K562 (cell line): ENCODE measurements at regions not wholly inside any gene's neighbourhood (a gene's known extent, or its start where the extent isn't known, plus 50 kb on each side); places are given as distances from the start of the nearest gene placed in this dataset.

Experiments used
- ATAC-seq: fragments of 200-7000 bp; cut with Tn5 transposase; 3 replicates; pipeline ENCODE4 v1.9.1; 2020; ENCODE audit warnings: moderate library complexity
- BruUV-seq: library from RNA; stranded (reverse); fragments of 400-500 nt; replicated peaks from 2 replicates; lab custom pipeline; 2021; lab: Mats Ljungman, UMichigan
- CTCF ChIA-PET: fragments of 300-600 bp; formaldehyde crosslinking; extraction: SDS; loops from one replicate; lab custom pipeline; 2021; ENCODE audit warnings: low intra/inter-chr PET ratio; lab: Yijun Ruan, JAX
- POLR2A ChIA-PET: fragments of 300-600, 350-650 bp; sonication (Branson Sonifier 250); formaldehyde crosslinking; extraction: SDS; loops from one replicate; lab custom pipeline; 2021; ENCODE audit warnings: antibody characterized with exemption, inconsistent platforms; lab: Yijun Ruan, JAX
- DNase-seq, 4 experiments: peaks; one replicate each; pipeline versions ENCODE4 v3.0.0 to v3.0.0-alpha.2; 2011 to 2018; ENCODE audit warnings: low spot score in 3 of 4, mixed read lengths in 3 of 4; ENCODE audit errors: extremely low read depth in 1 of 4
- FAIRE-seq: peaks from 2 replicates; lab custom pipeline; 2011; peaks lifted over from hg19 to GRCh38; lab: Jason Lieb, UNC
- H2AFZ ChIP-seq: 2 replicates; pipeline ENCODE4 v1.6.0; 2011; ENCODE audit warnings: low read depth, low read length, control low read depth, inconsistent platforms
- H3K27ac ChIP-seq: fragments of 200-600 bp; 3 replicates; pipeline ENCODE4 v1.8.0; 2011; ENCODE audit warnings: low read depth, mild to moderate bottlenecking, control low read depth, inconsistent platforms, low read length, moderate library complexity, mixed read lengths; ENCODE audit errors: extremely low read depth
- H3K27me3 ChIP-seq, 2 experiments: fragments of 300-600 bp in 1 of 2; 2 replicates in 1 of 2; 3 replicates in 1 of 2; pipeline versions ENCODE4 v1.6.0 to v1.8.0; 2011; ENCODE audit warnings: inconsistent platforms in 2 of 2, low read length in 2 of 2, mild to moderate bottlenecking in 1 of 2, mixed read lengths in 1 of 2, moderate library complexity in 1 of 2; ENCODE audit not compliant: control insufficient read depth in 2 of 2, insufficient read depth in 2 of 2
- H3K36me3 ChIP-seq: fragments of 300-600 bp; 3 replicates; pipeline ENCODE4 v1.8.0; 2011; ENCODE audit warnings: mild to moderate bottlenecking, low read length, inconsistent platforms; ENCODE audit not compliant: control insufficient read depth, insufficient read depth
- H3K4me1 ChIP-seq, 2 experiments: fragments of 200-600 bp in 1 of 2; replicated peaks in 1 of 2; 2 replicates in 1 of 2; 3 replicates in 1 of 2; pipeline versions ENCODE4 v1.5.1 to v1.8.0; 2011; ENCODE audit warnings: inconsistent platforms in 2 of 2, low read length in 2 of 2, mild to moderate bottlenecking in 1 of 2, mixed read lengths in 1 of 2, moderate library complexity in 1 of 2; ENCODE audit not compliant: control insufficient read depth in 2 of 2, insufficient read depth in 2 of 2
- H3K4me2 ChIP-seq: 2 replicates; pipeline ENCODE4 v1.6.1; 2011; ENCODE audit warnings: low read length, control low read depth, inconsistent platforms, mixed read lengths; ENCODE audit not compliant: insufficient read depth
- H3K4me3 ChIP-seq: fragments of 200-600 bp; sonication (generic), shearing (Covaris generic); 2 replicates; pipeline ENCODE4 v1.5.1; 2016; ENCODE audit warnings: control low read depth, inconsistent platforms
- H3K79me2 ChIP-seq: fragments of 200-600 bp; 3 replicates; pipeline ENCODE4 v1.8.0; 2011; ENCODE audit warnings: low read length, inconsistent platforms; ENCODE audit not compliant: control insufficient read depth, insufficient read depth
- H3K9ac ChIP-seq, 2 experiments: 2 replicates each; pipeline versions ENCODE4 v1.6.0 to v1.6.1; 2011; ENCODE audit warnings: low read depth in 2 of 2, low read length in 2 of 2, control low read depth in 1 of 2, inconsistent platforms in 1 of 2, mild to moderate bottlenecking in 1 of 2, mixed read lengths in 1 of 2; ENCODE audit not compliant: insufficient read depth in 1 of 2
- H3K9me1 ChIP-seq: one replicate; pipeline ENCODE4 v1.6.0; 2011; ENCODE audit warnings: inconsistent platforms, mild to moderate bottlenecking, low read length, moderate library complexity; ENCODE audit not compliant: control insufficient read depth, insufficient read depth
- H3K9me3 ChIP-seq: replicated peaks from 2 replicates; pipeline ENCODE4 v1.5.1; 2011; ENCODE audit warnings: low read depth, low read length, inconsistent platforms; ENCODE audit not compliant: control insufficient read depth, insufficient read depth
- H4K20me1 ChIP-seq: replicated peaks from 2 replicates; pipeline ENCODE4 v1.6.1; 2011; ENCODE audit warnings: low read length, inconsistent platforms, mixed read lengths; ENCODE audit not compliant: control insufficient read depth, insufficient read depth
- CREM ChIP-seq: IDR thresholded peaks from 2 replicates; pipeline ENCODE4 v1.6.1; 2014; ENCODE audit warnings: antibody characterized with exemption, low read depth
- FOXA3 ChIP-seq, 2 experiments: fragments of 450-650 bp in 1 of 2; sonication (generic) in 1 of 2; formaldehyde crosslinking; IDR thresholded peaks in 1 of 2; conservative IDR thresholded peaks in 1 of 2; 2 replicates each; pipeline versions ENCODE4 v1.4.0 to v1.8.0; 2020 to 2022; ENCODE audit warnings: mild to moderate bottlenecking in 2 of 2, missing genetic modification reagents in 1 of 2
- FOXK1 ChIP-seq: sonication (generic); formaldehyde crosslinking; IDR thresholded peaks from 2 replicates; pipeline ENCODE4 v1.8.0; 2022; ENCODE audit warnings: missing genetic modification reagents, mild to moderate bottlenecking, borderline replicate concordance
- MAFG ChIP-seq: fragments of 450-650 bp; conservative IDR thresholded peaks from 2 replicates; pipeline ENCODE4 v1.6.1; 2016; ENCODE audit warnings: missing genetic modification characterization, missing compliant biosample characterization
- MYNN ChIP-seq, 2 experiments: sonication (generic); formaldehyde crosslinking in 1 of 2; IDR thresholded peaks; 2 replicates each; pipeline versions ENCODE4 v1.5.0 to v1.6.1; 2016 to 2020; ENCODE audit warnings: antibody characterized with exemption in 1 of 2, missing genetic modification reagents in 1 of 2
- NELFE ChIP-seq: IDR thresholded peaks from 2 replicates; pipeline ENCODE4 v1.6.1; 2011; ENCODE audit warnings: mild to moderate bottlenecking; ENCODE audit not compliant: insufficient read depth, insufficient read length
- POLR3G ChIP-seq: IDR thresholded peaks from 2 replicates; pipeline ENCODE4 v1.6.1; 2011; ENCODE audit not compliant: insufficient read length, insufficient replicate concordance; ENCODE audit errors: extremely low read depth
- PRMT5 ChIP-seq: sonication (generic); formaldehyde crosslinking; IDR thresholded peaks from 2 replicates; pipeline ENCODE4 v1.5.0; 2020; ENCODE audit warnings: missing genetic modification reagents
- SUPT5H ChIP-seq: fragments of 450-650 bp; IDR thresholded peaks from 2 replicates; pipeline ENCODE4 v1.6.1; 2016
- THRB ChIP-seq: fragments of 450-650 bp; formaldehyde crosslinking; conservative IDR thresholded peaks from 2 replicates; pipeline ENCODE4 v1.4.0; 2022; ENCODE audit warnings: mild to moderate bottlenecking, missing genetic modification characterization
- VEZF1 ChIP-seq: fragments of 200-800 bp; sonication (Bioruptor generic); IDR thresholded peaks from 2 replicates; pipeline ENCODE4 v1.6.1; 2017; ENCODE audit warnings: missing genetic modification characterization, missing compliant biosample characterization
- ZBTB49 ChIP-seq: sonication (generic); formaldehyde crosslinking; IDR thresholded peaks from 2 replicates; pipeline ENCODE4 v1.8.0; 2022; ENCODE audit warnings: missing genetic modification reagents, mild to moderate bottlenecking, borderline replicate concordance
- ZNF263 ChIP-seq: sonication (generic); formaldehyde crosslinking; IDR thresholded peaks from 2 replicates; pipeline ENCODE4 v1.8.0; 2022; ENCODE audit warnings: mild to moderate bottlenecking, missing genetic modification reagents, borderline replicate concordance
- WGBS: fragments of 100-300 bp; shearing (Covaris generic); methylation state at CpG from one replicate; pipeline ENCODE4 v1.1.6; 2016; ENCODE audit warnings: low coverage, mixed read lengths; ENCODE audit not compliant: insufficient coverage; ENCODE audit errors: missing lambda C conversion rate; 5-methylcytosine and 5-hydroxymethylcytosine counted together
- in situ Hi-C: fragments of 300-500 bp; cut with MboI; formaldehyde crosslinking; loops from 4 replicates; pipeline ENCODE4 v1.15.0; 2018; ENCODE audit warnings: inconsistent platforms, mixed read lengths
- intact Hi-C: fragments of 100-400 bp; cut with micrococcal nuclease; formaldehyde crosslinking; loops from 2 replicates; pipeline ENCODE4 v1.14.2; 2022

GRCh38 chr2:35973737-35974132, 381.8 kb upstream of the CRIM1 start:
- H3K4me3 ChIP-seq: no peak overlapping the region
- 0 out of 2 replicates have a peak, but pooled peaks cover 2% of the 10 kb centered on the region for H3K9me3 ChIP-seq
- TF ChIP-seq SUPT5H: no peak
- no peak for TF ChIP-seq THRB
- no peak for TF ChIP-seq FOXA3 (CRISPR knock-in tag; conservative IDR thresholded peaks at IDR 0.05 in 1 of 2, IDR thresholded peaks at IDR 0.05 in 1 of 2)
- TF ChIP-seq POLR3G: no peak
- no peak for TF ChIP-seq NELFE
- no peak for TF ChIP-seq FOXK1 (CRISPR knock-in tag)
- TF ChIP-seq ZBTB49 (CRISPR knock-in tag): no peak
- no peak for TF ChIP-seq PRMT5 (CRISPR knock-in tag)
- TF ChIP-seq ZNF263 (CRISPR knock-in tag): no peak
- no peak for TF ChIP-seq MAFG (tag)
- no peak for TF ChIP-seq CREM
- no peak for TF ChIP-seq MYNN (IDR thresholded peaks at IDR 0.05)
- no peak for TF ChIP-seq MYNN (CRISPR knock-in tag; IDR thresholded peaks at IDR 0.05)
- no peak for TF ChIP-seq VEZF1
- TF ChIP-seq, all 486 proteins: peak for 0
- intact Hi-C loops: no loop called here
- BruUV-seq: no TSS peak
- H3K27me3 ChIP-seq: no peaks in the 10 kb centered on the region
- no peaks in the 10 kb centered on the region for H3K4me1 ChIP-seq
- no peak overlapping the region for H3K27ac ChIP-seq
- DNase-seq (no peak), FAIRE-seq (no peak), ATAC-seq (no peak)
- CTCF ChIA-PET: no interaction called here
- POLR2A ChIA-PET: no interaction called here
- H3K4me2 ChIP-seq: no peak overlapping the region
- WGBS: 0% methylated on average over 4 of the region's 4 CpGs
- no peaks in the 10 kb centered on the region for H3K9me1 ChIP-seq
- H3K36me3 ChIP-seq: no peaks in the 10 kb centered on the region
- no peak overlapping the region for H2AFZ ChIP-seq
- no peaks in the 10 kb centered on the region for H3K79me2 ChIP-seq
- in situ Hi-C loops: no loop called here
- no peak overlapping the region for H3K9ac ChIP-seq
- H4K20me1 ChIP-seq: no peaks in the 10 kb centered on the region
